ENCODE measurements at regions not wholly inside any gene's neighbourhood (a gene's known extent, or its start where the extent isn't known, plus 50 kb on each side); places are given as distances from the start of the nearest gene placed in this dataset.

DNA sequence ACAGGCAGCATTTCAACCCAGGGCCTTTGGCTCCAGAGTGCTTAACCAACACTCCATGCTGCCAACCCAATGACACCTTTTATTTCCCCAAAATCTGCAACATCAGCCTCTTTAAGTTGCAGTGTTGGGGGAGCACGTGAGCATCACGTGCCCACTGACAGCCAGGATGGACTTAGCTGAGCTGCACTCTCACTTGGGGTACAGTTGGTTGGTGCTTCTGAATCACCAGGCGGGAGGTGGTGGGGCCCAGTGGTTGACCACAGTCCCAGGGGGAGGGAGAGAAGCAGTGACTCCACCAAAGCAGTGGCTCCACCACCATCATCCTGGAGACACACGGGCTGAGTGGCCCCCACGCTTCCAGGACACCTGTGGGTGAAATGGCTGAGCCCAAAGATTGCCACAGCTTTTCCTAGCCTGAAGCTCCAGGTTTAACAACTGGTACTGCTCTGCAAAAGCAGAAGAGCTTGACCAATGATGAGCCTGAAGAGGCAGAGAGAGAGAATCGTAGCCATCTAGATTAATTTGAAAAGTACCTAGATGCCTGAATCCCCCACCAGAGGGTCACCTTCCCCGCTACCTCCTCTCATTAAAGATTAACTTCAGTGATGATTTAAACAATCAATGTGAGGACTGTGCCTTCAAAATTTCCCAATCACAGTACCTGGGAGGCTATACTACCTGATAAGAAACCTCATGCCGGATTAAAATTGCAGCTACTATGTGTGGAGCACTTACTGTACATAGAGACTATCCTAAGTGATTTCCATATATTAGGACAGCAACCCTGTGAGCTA lies 193.8 kb downstream of the FOXO1 start:
- H3K27me3 Mint-ChIP-seq (ENCODE audit: insufficient read depth, unreplicated experiment): no peaks in the 10 kb centered on the region
- BruUV-seq (replicated peaks): no TSS peak
- DNase-seq: no peak
- TF ChIP-seq, protein P1, sequence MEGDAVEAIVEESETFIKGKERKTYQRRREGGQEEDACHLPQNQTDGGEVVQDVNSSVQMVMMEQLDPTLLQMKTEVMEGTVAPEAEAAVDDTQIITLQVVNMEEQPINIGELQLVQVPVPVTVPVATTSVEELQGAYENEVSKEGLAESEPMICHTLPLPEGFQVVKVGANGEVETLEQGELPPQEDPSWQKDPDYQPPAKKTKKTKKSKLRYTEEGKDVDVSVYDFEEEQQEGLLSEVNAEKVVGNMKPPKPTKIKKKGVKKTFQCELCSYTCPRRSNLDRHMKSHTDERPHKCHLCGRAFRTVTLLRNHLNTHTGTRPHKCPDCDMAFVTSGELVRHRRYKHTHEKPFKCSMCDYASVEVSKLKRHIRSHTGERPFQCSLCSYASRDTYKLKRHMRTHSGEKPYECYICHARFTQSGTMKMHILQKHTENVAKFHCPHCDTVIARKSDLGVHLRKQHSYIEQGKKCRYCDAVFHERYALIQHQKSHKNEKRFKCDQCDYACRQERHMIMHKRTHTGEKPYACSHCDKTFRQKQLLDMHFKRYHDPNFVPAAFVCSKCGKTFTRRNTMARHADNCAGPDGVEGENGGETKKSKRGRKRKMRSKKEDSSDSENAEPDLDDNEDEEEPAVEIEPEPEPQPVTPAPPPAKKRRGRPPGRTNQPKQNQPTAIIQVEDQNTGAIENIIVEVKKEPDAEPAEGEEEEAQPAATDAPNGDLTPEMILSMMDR (IDR thresholded peaks at IDR 0.05; ENCODE audit: insufficient read depth in 1 of 2, low read depth in 1 of 2, low read length in 1 of 2, severe bottlenecking in 1 of 2, unreplicated experiment in 1 of 2): no peak
- H3K4me1 Mint-ChIP-seq (ENCODE audit: low read depth, unreplicated experiment): peaks cover 29% of the 10 kb centered on the region
- Histone ChIP-seq H3K36me3 (ENCODE audit: control insufficient read depth, insufficient read depth, low read length) (no peaks in the 10 kb centered on the region), H3K4me3 (ENCODE audit: low read depth, low read length) (no peak overlapping the region), H3K4me1 (peaks cover 33% of the 10 kb centered on the region), H3K9me3 (no peaks in the 10 kb centered on the region), H3K27me3 (replicated peaks; ENCODE audit: control insufficient read depth, insufficient read depth, low read length) (no peaks in the 10 kb centered on the region)
- POLR2A ChIA-PET: no interaction called here
- CTCF ChIA-PET: interaction anchor here (0.6 kb wide), 1 partner anchor 211 kb away, joined by 5 read pairs; no protein-coding TSS in a partner anchor
- intact Hi-C loops (cut with micrococcal nuclease; ENCODE audit: unreplicated experiment): no loop called here
- no peaks in the 10 kb centered on the region for H3K36me3 Mint-ChIP-seq (ENCODE audit: insufficient read depth, unreplicated experiment)
- no peak overlapping the region for H3K27ac Mint-ChIP-seq (ENCODE audit: unreplicated experiment)
- H3K4me3 Mint-ChIP-seq (ENCODE audit: unreplicated experiment): no peak overlapping the region
- H3K9me3 Mint-ChIP-seq (ENCODE audit: unreplicated experiment): peaks cover 21% of the 10 kb centered on the region

DNA sequence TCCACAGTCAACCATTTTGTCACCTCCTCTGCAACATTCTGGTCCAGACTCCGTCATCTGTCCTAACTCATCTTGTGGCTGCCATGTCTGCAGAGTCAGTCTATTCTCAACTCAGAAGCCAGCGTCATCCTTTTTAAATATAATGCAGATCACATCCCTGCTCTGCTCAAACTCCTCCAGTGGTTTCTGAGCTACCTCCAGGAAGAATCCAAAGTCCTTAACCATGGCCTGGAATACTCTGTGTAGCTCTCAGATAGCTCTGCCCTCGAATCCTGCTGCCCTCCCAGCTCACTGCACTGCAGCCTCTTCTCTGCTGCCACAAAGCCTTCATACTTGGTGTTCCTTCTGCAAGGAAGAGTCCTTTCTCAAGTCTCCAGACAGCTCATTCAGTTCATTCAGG lies 190.8 kb downstream of the FOXO1 start:
- Mint-ChIP-seq H3K4me1 (ENCODE audit: low read depth, unreplicated experiment) (peaks cover 26% of the 10 kb centered on the region), H3K9me3 (ENCODE audit: unreplicated experiment) (peaks cover 8% of the 10 kb centered on the region), H3K27me3 (ENCODE audit: insufficient read depth, unreplicated experiment) (no peaks in the 10 kb centered on the region), H3K27ac (ENCODE audit: unreplicated experiment) (peak overlapping the region; percentile 64), H3K4me3 (ENCODE audit: unreplicated experiment) (no peak overlapping the region), H3K36me3 (ENCODE audit: insufficient read depth, unreplicated experiment) (no peaks in the 10 kb centered on the region)
- peak in 1 of 2 experiments; percentile 8 for DNase-seq
- Histone ChIP-seq H3K4me3 (ENCODE audit: low read depth, low read length) (no peak overlapping the region), H3K4me1 (peaks cover 29% of the 10 kb centered on the region), H3K9me3 (no peaks in the 10 kb centered on the region), H3K27me3 (replicated peaks; ENCODE audit: control insufficient read depth, insufficient read depth, low read length) (no peaks in the 10 kb centered on the region), H3K36me3 (ENCODE audit: control insufficient read depth, insufficient read depth, low read length) (no peaks in the 10 kb centered on the region)
- CTCF ChIA-PET: no interaction called here
- intact Hi-C loops (cut with micrococcal nuclease; ENCODE audit: unreplicated experiment): loop anchor here (5.0 kb wide), 1 partner anchor 67 kb away; no protein-coding TSS in a partner anchor
- POLR2A ChIA-PET: no interaction called here
- BruUV-seq (replicated peaks): no TSS peak
- TF ChIP-seq, protein P1 (IDR thresholded peaks at IDR 0.05; ENCODE audit: insufficient read depth in 1 of 2, low read depth in 1 of 2, low read length in 1 of 2, severe bottlenecking in 1 of 2, unreplicated experiment in 1 of 2): no peak

DNA sequence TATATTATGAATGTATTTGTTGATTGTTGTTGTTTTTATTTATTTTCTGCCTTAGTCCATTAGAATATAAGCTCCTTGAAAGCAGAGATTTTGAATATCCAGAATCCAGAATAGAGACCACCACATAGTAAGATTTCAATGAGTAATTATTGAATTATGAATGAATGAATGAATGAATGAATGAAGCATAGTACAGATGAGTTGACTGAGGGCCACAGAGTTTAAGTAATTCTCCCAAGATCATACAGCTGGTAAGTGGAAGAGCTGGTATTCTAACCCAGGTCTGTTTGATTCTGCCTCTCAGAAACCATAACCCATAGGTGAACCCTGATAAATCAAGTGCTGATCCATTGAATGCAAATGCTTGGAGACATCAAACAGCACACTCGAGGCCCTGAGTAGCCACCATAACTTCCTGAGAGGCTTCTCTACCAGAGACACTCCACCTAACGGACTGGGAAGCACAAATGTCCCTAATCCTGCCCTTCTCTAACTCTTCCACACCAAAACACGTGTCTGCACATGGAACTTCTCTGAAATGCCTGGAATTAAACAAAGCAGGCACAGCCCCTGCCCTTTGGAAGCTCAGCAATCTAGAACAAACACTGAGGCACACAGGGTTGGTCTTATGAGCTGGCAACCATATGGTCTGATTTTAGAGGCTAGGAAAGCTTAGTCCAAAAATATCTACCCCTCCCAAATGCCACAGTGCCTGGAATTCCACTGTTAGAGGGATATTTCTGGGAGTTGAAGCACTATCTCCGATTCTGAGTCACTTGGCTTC lies 190.1 kb downstream of the FOXO1 start:
- Mint-ChIP-seq H3K4me3 (ENCODE audit: unreplicated experiment) (no peak overlapping the region), H3K27me3 (ENCODE audit: insufficient read depth, unreplicated experiment) (no peaks in the 10 kb centered on the region), H3K9me3 (ENCODE audit: unreplicated experiment) (peaks cover 4% of the 10 kb centered on the region), H3K36me3 (ENCODE audit: insufficient read depth, unreplicated experiment) (no peaks in the 10 kb centered on the region), H3K4me1 (ENCODE audit: low read depth, unreplicated experiment) (peaks cover 26% of the 10 kb centered on the region), H3K27ac (ENCODE audit: unreplicated experiment) (peak overlapping the region; percentile 64)
- intact Hi-C loops (cut with micrococcal nuclease; ENCODE audit: unreplicated experiment): loop anchor here (5.0 kb wide), 1 partner anchor 66 kb away; no protein-coding TSS in a partner anchor
- Histone ChIP-seq H3K4me1 (peaks cover 29% of the 10 kb centered on the region), H3K9me3 (no peaks in the 10 kb centered on the region), H3K27me3 (replicated peaks; ENCODE audit: control insufficient read depth, insufficient read depth, low read length) (no peaks in the 10 kb centered on the region), H3K36me3 (ENCODE audit: control insufficient read depth, insufficient read depth, low read length) (no peaks in the 10 kb centered on the region), H3K4me3 (ENCODE audit: low read depth, low read length) (no peak overlapping the region)
- no TSS peak for BruUV-seq (replicated peaks)
- ChIA-PET POLR2A (interaction anchor here (0.5 kb wide), 1 partner anchor 88 kb away, joined by 3 read pairs; no protein-coding TSS in a partner anchor), CTCF (no interaction called here)
- TF ChIP-seq, protein P1 (IDR thresholded peaks at IDR 0.05; ENCODE audit: insufficient read depth in 1 of 2, low read depth in 1 of 2, low read length in 1 of 2, severe bottlenecking in 1 of 2, unreplicated experiment in 1 of 2): no peak
- peak; percentile 47 to 65 for DNase-seq

All from Caco-2 (cell line).